GM04504 (cell line): ENCODE measurements at regions not wholly inside any gene's neighbourhood (a gene's known extent, or its start where the extent isn't known, plus 50 kb on each side); places are given as distances from the start of the nearest gene placed in this dataset.

Experiments
- DNase-seq: peaks from one replicate; pipeline ENCODE4 v3.0.0-alpha.2; 2012; ENCODE audit warnings: low read depth

DNA sequence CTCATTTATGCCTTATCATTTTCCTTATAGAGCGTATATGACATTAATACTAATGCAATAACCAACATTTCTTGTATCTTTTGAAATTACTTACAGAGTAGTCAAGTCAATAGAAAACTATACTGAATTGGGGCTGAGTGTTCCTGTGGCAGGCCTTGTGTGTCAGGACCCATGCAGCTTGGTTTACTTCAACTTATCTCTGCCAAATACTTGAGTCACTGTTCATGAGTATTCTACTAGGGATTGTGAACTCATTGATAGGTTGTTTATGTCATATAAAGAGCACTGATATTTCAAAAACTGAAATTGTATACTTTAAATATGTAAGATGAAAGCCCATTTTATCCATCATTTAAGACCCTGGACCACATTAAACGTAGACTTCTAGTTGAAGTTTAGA is 688.6 kb upstream of the SLITRK1 start:
- DNase-seq: no peak

DNA sequence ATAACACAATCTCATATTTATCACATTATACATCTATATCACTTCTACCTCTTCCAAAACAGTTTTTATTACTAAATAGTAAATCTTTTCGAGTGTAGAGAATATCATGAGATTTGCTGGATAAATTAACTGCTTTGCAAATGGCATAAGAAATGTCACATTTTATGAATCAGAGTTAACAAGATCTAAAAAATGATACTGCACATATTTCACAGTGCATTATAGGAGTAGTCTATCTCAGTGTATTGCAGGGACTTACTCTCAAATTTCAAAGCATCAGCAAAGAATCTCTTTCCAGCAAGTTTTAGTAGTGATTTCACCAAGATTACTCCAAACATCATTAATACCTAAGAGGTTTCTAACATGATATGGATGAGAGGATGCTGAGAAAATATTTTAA is 687.1 kb upstream of the SLITRK1 start:
- DNase-seq: no peak

GRCh38 chr13:84567848-84568247 is 685.6 kb upstream of the SLITRK1 start:
- DNase-seq: no peak

GRCh38 chr13:84566780-84567179 is 684.5 kb upstream of the SLITRK1 start:
- no peak for DNase-seq

- DNase-seq: no peak
These were observed 681.3 kb upstream of the SLITRK1 start for GRCh38 chr13:84563611-84564010.

- DNase-seq: no peak
These were observed 671.0 kb upstream of the SLITRK1 start for GRCh38 chr13:84553227-84553626.

GRCh38 chr13:84543962-84544361 is 661.7 kb upstream of the SLITRK1 start:
- DNase-seq: no peak

GRCh38 chr13:84542348-84542747 is 660.1 kb upstream of the SLITRK1 start:
- DNase-seq: no peak

- DNase-seq: no peak
These were observed 654.6 kb upstream of the SLITRK1 start for GRCh38 chr13:84536906-84537305.

DNA sequence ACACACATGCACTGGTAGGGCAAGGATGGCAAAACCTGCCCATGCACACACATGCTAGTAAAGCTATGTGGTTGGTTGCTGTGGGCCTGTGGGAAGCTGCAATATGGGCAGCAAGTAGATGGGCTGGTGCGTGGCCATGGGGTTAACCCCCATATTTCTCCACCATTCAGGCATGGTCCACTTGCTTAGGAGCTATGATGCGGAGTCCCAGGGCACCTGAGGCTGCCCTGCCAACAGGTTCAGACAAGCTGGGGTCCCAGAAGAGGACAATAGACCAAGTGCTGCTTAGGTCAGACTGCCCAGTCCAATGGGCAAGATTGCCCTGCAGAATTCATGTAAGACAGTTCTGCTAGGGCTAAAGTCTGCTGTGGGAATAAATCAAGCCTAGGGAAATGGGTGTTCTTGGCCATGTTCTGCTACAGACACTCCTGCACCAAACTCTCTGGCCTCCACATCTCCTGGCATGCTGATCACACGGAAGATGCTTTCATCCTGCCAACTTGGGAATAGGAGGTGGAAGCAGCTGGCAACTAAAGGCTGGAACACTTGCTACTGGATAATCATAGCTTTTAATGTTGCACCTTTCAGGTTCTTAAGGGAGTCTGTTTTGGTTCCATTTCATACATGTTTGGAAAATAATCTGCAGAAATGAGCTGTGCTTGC is 646.3 kb upstream of the SLITRK1 start:
- no peak for DNase-seq

DNA sequence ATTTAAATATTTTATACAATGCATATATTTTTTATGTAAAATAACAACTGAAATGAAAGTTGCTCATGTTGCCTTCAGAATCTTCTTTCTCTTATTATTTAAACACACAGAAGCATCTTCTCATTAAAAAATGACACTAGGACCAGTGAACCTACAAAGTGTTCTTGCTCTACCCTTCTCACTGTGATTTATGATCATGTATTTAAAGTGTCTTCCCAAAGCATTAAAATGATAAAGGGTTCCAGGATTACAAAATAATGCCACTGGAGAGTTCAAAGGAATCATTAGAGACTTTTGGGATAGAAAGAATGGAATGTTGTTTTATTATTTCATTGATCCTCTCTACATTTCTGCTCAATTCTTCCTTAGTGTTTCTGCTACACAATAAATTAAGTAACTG is 643.6 kb upstream of the SLITRK1 start:
- no peak for DNase-seq

DNA sequence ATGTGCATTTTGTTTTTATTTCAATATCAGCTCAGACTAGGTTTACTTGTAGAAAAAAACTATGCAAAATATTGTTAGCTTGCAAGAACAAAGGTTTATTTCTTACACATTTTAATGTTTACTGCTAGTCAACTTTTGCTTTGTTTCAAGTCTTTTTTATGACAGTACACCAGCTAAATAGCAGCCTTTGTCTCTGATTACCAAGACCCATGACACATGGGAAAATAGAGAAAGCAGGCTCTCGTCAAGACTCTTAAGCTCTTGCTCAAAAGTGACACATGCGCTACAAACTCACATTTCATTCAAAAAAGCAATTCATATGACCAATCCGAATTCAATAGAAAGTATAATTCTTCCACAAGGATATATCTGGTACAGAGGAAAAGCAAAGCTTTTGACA is 642.3 kb upstream of the SLITRK1 start:
- no peak for DNase-seq

DNA sequence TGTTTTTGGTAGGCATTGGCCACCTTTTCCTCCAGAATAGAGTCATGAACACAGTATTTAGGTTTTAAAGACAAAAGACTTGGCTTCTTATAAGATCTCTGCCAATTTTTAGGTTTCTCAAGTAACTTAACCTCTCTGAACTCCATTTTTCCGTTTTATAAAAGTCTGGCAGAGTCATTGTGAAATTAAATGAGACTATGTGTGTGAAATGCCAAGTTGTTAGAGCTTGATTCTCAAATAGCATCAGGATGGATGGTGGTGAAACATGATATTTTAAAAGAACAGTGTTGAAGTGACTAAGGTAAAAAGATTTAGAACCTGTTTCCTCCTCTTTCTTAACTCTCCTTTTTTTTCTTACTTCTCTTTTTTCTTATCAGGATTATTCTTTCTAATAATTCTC is 617.7 kb upstream of the SLITRK1 start:
- no peak for DNase-seq

- no peak for DNase-seq
These were observed 615.3 kb upstream of the SLITRK1 start for GRCh38 chr13:84497613-84498012.

DNA sequence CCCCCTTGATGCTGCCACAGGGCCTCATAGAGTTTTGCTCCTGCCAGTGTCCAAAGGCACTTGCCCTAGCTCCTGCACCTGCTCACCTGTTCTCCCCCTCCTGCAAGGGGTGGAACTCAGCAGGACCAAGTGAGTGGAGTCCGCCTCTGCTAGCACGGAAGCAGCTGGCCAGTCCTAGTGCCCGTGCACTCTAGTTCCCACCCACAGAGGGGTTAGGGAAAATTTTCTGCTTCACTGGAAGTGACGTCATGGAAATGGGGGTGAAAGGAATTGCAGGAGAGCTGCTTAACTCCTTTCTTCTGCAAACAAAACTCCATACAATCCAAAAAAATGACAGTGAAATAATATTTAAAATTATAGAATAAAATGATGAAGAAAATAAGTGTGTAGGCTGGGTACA is 609.7 kb upstream of the SLITRK1 start:
- DNase-seq: no peak

- DNase-seq: no peak
These were observed 605.5 kb upstream of the SLITRK1 start for GRCh38 chr13:84487752-84488151.

GRCh38 chr13:84481958-84482357 is 599.7 kb upstream of the SLITRK1 start:
- no peak for DNase-seq

- DNase-seq: no peak
These were observed 597.4 kb upstream of the SLITRK1 start for GRCh38 chr13:84479656-84480055.

GRCh38 chr13:84470528-84470927 is 588.3 kb upstream of the SLITRK1 start:
- no peak for DNase-seq

- no peak for DNase-seq
These were observed 584.2 kb upstream of the SLITRK1 start for GRCh38 chr13:84466461-84466860.

- no peak for DNase-seq
These were observed 578.7 kb upstream of the SLITRK1 start for GRCh38 chr13:84460989-84461388.

DNA sequence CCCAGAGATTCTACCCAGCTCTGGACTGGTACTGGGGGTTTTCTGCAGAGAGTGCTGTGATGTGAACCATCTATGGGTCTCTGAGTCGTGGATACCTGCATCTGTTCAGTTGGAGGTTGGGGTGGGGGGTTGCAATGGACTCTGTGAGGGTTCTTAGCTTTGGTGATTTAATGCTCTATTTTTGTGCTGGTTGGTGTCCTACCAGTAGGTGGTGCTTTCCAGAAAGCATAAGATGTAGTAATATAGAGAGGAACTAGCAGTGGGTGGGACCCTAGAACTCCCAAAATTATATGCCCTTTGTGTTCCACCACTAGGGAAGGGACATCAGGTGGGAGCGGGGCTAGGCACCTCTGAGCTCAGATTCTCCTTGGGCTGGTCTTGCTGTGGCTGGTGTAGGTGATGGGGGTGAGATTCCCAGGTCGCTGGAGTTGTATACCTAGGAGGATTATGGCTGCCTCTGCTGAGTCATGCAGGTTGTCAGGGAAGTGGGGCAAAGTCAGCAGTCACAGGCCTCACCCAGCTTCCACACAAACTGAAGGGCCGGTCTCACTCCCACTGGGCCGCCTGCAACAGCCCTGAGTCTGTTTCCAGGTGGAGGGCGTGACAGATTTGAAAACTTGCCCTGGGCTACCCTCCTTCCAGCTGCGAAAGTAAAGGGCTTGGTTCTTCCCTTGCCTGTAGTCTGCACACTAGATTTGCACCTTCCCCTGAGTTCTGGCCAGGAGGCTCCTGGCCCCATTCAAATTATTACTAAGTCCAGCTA is 573.0 kb upstream of the SLITRK1 start:
- no peak for DNase-seq

DNA sequence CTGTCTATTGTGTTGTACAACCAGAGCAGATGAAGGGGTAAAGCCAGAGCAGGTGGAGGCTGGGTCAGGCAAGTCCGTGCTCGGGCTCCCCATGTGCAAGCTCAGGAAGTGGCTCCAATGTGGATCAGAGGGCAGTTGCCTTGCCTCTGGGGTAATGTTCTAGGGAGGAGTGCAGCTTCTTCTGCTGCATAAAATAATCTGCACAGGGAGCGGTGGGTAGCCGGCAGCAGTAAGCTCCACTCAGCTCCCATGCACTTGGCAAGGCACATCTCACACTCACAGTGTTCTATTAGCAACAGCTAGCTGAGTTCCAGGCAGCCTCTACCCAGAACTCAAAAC is 565.3 kb upstream of the SLITRK1 start:
- DNase-seq: no peak
